DND-41 (cell line): ENCODE measurements at regions not wholly inside any gene's neighbourhood (a gene's known extent, or its start where the extent isn't known, plus 50 kb on each side); places are given as distances from the start of the nearest gene placed in this dataset.

ENCODE experiments used
- CTCF ChIP-seq: IDR thresholded peaks from 2 replicates; pipeline ENCODE4 v1.5.1; 2012; ENCODE audit warnings: borderline replicate concordance, low read length, moderate library complexity, mild to moderate bottlenecking; ENCODE audit not compliant: poor library complexity, severe bottlenecking; ENCODE audit errors: extremely low read depth
- EZH2 ChIP-seq: IDR thresholded peaks from 3 replicates; pipeline ENCODE4 v1.6.1; 2012; ENCODE audit warnings: borderline replicate concordance, low read depth, mild to moderate bottlenecking, moderate library complexity, low read length, inconsistent platforms; ENCODE audit not compliant: severe bottlenecking

- no peak for TF ChIP-seq EZH2
- TF ChIP-seq CTCF: no peak
Observed at GRCh38 chr2:114157057-114157385, 267.1 kb downstream of the ACTR3 start.
